Left lung (tissue), 4 donors: ENCODE measurements at regions not wholly inside any gene's neighbourhood (a gene's known extent, or its start where the extent isn't known, plus 50 kb on each side); places are given as distances from the start of the nearest gene placed in this dataset.

Experiments used
- ATAC-seq: fragments of 200-7000 bp; cut with Tn5 transposase; one replicate; pipeline ENCODE4 v1.9.1; 2020; ENCODE audit warnings: moderate library complexity
- DNase-seq, 4 donors: peaks; one replicate each; pipeline ENCODE4 v3.0.0-alpha.2; 2013 to 2020
- H3K27ac ChIP-seq, 2 donors: fragments of 200-600 bp; sonication (generic) in 1 of 2; one replicate each; pipeline versions ENCODE4 v1.5.0 to v1.8.0; 2020 to 2021
- H3K27me3 ChIP-seq, 2 donors: fragments of 200-600 bp; sonication (generic) in 1 of 2; one replicate each; pipeline versions ENCODE4 v1.5.0 to v1.8.0; 2020 to 2021
- H3K36me3 ChIP-seq, 2 donors: fragments of 200-600 bp; sonication (generic) in 1 of 2; one replicate each; pipeline versions ENCODE4 v1.5.0 to v1.8.0; 2020 to 2021
- H3K4me1 ChIP-seq, 2 donors: fragments of 200-600 bp; one replicate each; pipeline ENCODE4 v1.8.0; 2021
- H3K4me3 ChIP-seq, 2 donors: fragments of 200-600 bp; sonication (generic) in 1 of 2; one replicate each; pipeline versions ENCODE4 v1.5.0 to v1.8.0; 2020 to 2021; ENCODE audit warnings: mild to moderate bottlenecking in 1 of 2
- H3K9me3 ChIP-seq, 2 donors: fragments of 200-600 bp; sonication (generic) in 1 of 2; one replicate each; pipeline versions ENCODE4 v1.5.0 to v1.8.0; 2020 to 2021
- intact Hi-C, 2 donors: fragments of 100-400 bp; cut with DNase I; formaldehyde crosslinking; loops; one replicate each; pipeline versions ENCODE4 v1.11.2 to v1.14.2; 2022
- TF ChIP-seq, protein P1 (sequence below), 2 donors: fragments of 200-600 bp; sonication (generic) in 1 of 2; IDR thresholded peaks; one replicate each; pipeline versions ENCODE4 v1.5.0 to v1.8.0; 2021; ENCODE audit warnings: antibody characterized with exemption in 2 of 2
- donor health status: DM: no; HTN: yes; CAD: no.
- donor health status: DM: no; HTN: no; CAD: no.

- H3K27ac ChIP-seq: no peak overlapping the region
- DNase-seq: no peak
- no peaks in the 10 kb centered on the region for H3K27me3 ChIP-seq
- no peaks in the 10 kb centered on the region for H3K4me1 ChIP-seq
- intact Hi-C loops: no loop called here
- no peak overlapping the region for H3K4me3 ChIP-seq
- TF ChIP-seq, protein P1, sequence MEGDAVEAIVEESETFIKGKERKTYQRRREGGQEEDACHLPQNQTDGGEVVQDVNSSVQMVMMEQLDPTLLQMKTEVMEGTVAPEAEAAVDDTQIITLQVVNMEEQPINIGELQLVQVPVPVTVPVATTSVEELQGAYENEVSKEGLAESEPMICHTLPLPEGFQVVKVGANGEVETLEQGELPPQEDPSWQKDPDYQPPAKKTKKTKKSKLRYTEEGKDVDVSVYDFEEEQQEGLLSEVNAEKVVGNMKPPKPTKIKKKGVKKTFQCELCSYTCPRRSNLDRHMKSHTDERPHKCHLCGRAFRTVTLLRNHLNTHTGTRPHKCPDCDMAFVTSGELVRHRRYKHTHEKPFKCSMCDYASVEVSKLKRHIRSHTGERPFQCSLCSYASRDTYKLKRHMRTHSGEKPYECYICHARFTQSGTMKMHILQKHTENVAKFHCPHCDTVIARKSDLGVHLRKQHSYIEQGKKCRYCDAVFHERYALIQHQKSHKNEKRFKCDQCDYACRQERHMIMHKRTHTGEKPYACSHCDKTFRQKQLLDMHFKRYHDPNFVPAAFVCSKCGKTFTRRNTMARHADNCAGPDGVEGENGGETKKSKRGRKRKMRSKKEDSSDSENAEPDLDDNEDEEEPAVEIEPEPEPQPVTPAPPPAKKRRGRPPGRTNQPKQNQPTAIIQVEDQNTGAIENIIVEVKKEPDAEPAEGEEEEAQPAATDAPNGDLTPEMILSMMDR (IDR thresholded peaks at IDR 0.05): no peak
- no peaks in the 10 kb centered on the region for H3K9me3 ChIP-seq
- H3K36me3 ChIP-seq: no peaks in the 10 kb centered on the region
- no peak for ATAC-seq
These were observed 70.9 kb downstream of the TNFSF18 start for GRCh38 chr1:172979828-172980227.

GRCh38 chr1:172980456-172980855 is 70.3 kb downstream of the TNFSF18 start:
- Histone ChIP-seq H3K9me3 (no peaks in the 10 kb centered on the region), H3K4me3 (no peak overlapping the region), H3K36me3 (no peaks in the 10 kb centered on the region), H3K27me3 (no peaks in the 10 kb centered on the region), H3K27ac (no peak overlapping the region), H3K4me1 (no peaks in the 10 kb centered on the region)
- DNase-seq (no peak), ATAC-seq (no peak)
- TF ChIP-seq, protein P1 (IDR thresholded peaks at IDR 0.05): no peak
- intact Hi-C loops: no loop called here

DNA sequence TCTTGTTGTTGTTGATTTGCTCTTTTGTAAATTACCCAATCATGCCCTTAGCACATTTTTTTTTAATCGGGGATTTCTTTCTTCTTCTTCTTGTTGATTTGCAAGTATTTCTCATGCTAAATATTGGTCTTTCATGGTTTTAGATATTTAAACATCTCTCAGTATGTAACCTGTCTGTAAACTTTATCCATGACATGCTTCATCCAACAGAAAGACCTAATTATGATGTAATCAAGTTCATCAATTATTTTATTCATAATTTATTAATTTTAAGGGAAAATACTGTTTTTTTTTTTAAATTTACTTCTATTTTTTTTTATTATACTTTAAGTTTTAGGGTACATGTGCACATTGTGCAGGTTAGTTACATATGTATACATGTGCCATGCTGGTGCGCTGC is 69.8 kb downstream of the TNFSF18 start:
- Histone ChIP-seq H3K27ac (no peak overlapping the region), H3K9me3 (no peaks in the 10 kb centered on the region), H3K36me3 (no peaks in the 10 kb centered on the region), H3K27me3 (no peaks in the 10 kb centered on the region), H3K4me1 (no peaks in the 10 kb centered on the region), H3K4me3 (no peak overlapping the region)
- intact Hi-C loops: no loop called here
- ATAC-seq (no peak), DNase-seq (no peak)
- TF ChIP-seq, protein P1 (IDR thresholded peaks at IDR 0.05): no peak
